Stomach (tissue), 8 donors: ENCODE measurements at regions not wholly inside any gene's neighbourhood (a gene's known extent, or its start where the extent isn't known, plus 50 kb on each side); places are given as distances from the start of the nearest gene placed in this dataset.
"Not testable (repeated sequence)": the region's sequence is repeated elsewhere in the genome, so short reads cannot be mapped to it uniquely, and the experiment has no call there.

Experiments
- DNase-seq, 2 donors: peaks; one replicate each; pipeline versions ENCODE4 v3.0.0 to v3.0.0-alpha.2; 2013 to 2019
- H3K27ac ChIP-seq, 5 donors: fragments of 200-600 bp in 4 of 5; sonication (generic) in 4 of 5; one replicate each; pipeline ENCODE4 v1.5.1; 2013 to 2019; ENCODE audit warnings: mild to moderate bottlenecking in 1 of 5, moderate library complexity in 1 of 5
- H3K27me3 ChIP-seq, 3 donors: fragments of 200-600 bp; sonication (generic); one replicate each; pipeline ENCODE4 v1.5.1; 2017 to 2019; ENCODE audit warnings: mixed run types in 1 of 3
- H3K36me3 ChIP-seq, 4 donors: fragments of 200-600 bp; sonication (generic); 1 replicate in 3 of 4; 2 replicates in 1 of 4; pipeline ENCODE4 v1.5.1; 2016 to 2019
- H3K4me1 ChIP-seq, 4 donors: fragments of 200-600 bp; sonication (generic); one replicate each; pipeline ENCODE4 v1.5.1; 2016 to 2019
- H3K4me3 ChIP-seq, 4 donors: fragments of 200-600 bp; sonication (generic) in 3 of 4; one replicate each; pipeline ENCODE4 v1.5.1; 2016 to 2019; ENCODE audit warnings: mild to moderate bottlenecking in 1 of 4
- H3K9me3 ChIP-seq, 4 donors: fragments of 200-600 bp; sonication (generic); one replicate each; pipeline ENCODE4 v1.5.1; 2016 to 2019
- EP300 ChIP-seq: sonication (generic); formaldehyde crosslinking; IDR thresholded peaks from one replicate; pipeline ENCODE4 v1.6.1; 2017; ENCODE audit warnings: antibody characterized with exemption
- POLR2A ChIP-seq, 4 donors: fragments of 450-650 bp; IDR thresholded peaks; one replicate each; pipeline ENCODE4 v1.6.1; 2016; ENCODE audit warnings: antibody characterized with exemption in 4 of 4, control low read depth in 2 of 4, mild to moderate bottlenecking in 1 of 4, moderate library complexity in 1 of 4
- POLR2AphosphoS5 ChIP-seq, 3 donors: sonication (generic); formaldehyde crosslinking; IDR thresholded peaks; one replicate each; pipeline ENCODE4 v1.6.1; 2016; ENCODE audit warnings: antibody characterized with exemption in 3 of 3
- WGBS, 5 donors: extraction: QIAGEN DNeasy Blood & Tissue Kit in 3 of 5; methylation state at CpG; one replicate each; pipeline versions ENCODE4 v1.1.5 to v1.1.7; 2013 to 2018; 5-methylcytosine and 5-hydroxymethylcytosine counted together
- intact Hi-C: fragments of 100-400 bp; cut with DNase I; formaldehyde crosslinking; loops from one replicate; pipeline ENCODE4 v1.15.1; 2023; ENCODE audit warnings: low total_unique reads
- TF ChIP-seq, protein P1 (sequence below), 7 experiments: fragments of 450-650 bp in 4 of 7; fragments of 200-600 bp in 3 of 7; sonication (generic) in 3 of 7; IDR thresholded peaks; one replicate each; pipeline ENCODE4 v1.5.1; 2016 to 2019; ENCODE audit warnings: antibody characterized with exemption in 7 of 7, control low read depth in 2 of 7, mild to moderate bottlenecking in 1 of 7
- donor health status: healthy with polysubstance abuse.
- donor health status: Bipolar disorder and iron deficiency.
- donor health status: healthy.

GRCh38 chr19:28313633-28314032 lies 899.3 kb downstream of the UQCRFS1 start:
- no peak overlapping the region for H3K27ac ChIP-seq
- no peaks in the 10 kb centered on the region for H3K36me3 ChIP-seq
- TF ChIP-seq POLR2AphosphoS5 (IDR thresholded peaks at IDR 0.05) (no peak), POLR2A (IDR thresholded peaks at IDR 0.05) (no peak), EP300 (no peak)
- TF ChIP-seq, protein P1, sequence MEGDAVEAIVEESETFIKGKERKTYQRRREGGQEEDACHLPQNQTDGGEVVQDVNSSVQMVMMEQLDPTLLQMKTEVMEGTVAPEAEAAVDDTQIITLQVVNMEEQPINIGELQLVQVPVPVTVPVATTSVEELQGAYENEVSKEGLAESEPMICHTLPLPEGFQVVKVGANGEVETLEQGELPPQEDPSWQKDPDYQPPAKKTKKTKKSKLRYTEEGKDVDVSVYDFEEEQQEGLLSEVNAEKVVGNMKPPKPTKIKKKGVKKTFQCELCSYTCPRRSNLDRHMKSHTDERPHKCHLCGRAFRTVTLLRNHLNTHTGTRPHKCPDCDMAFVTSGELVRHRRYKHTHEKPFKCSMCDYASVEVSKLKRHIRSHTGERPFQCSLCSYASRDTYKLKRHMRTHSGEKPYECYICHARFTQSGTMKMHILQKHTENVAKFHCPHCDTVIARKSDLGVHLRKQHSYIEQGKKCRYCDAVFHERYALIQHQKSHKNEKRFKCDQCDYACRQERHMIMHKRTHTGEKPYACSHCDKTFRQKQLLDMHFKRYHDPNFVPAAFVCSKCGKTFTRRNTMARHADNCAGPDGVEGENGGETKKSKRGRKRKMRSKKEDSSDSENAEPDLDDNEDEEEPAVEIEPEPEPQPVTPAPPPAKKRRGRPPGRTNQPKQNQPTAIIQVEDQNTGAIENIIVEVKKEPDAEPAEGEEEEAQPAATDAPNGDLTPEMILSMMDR (IDR thresholded peaks at IDR 0.05) = no peak
- peaks cover 0 to 7% (median 0%) of the 10 kb centered on the region in 4 donors for H3K4me1 ChIP-seq
- DNase-seq = peak in 1 of 2 donors; percentile 27
- no peaks in the 10 kb centered on the region for H3K27me3 ChIP-seq
- no peaks in the 10 kb centered on the region for H3K9me3 ChIP-seq
- H3K4me3 ChIP-seq = no peak overlapping the region
- 55 to 69% (median 67%) methylated on average over 10 of the region's 10 CpGs for WGBS, 5 donors
- intact Hi-C loops = no loop called here

DNA sequence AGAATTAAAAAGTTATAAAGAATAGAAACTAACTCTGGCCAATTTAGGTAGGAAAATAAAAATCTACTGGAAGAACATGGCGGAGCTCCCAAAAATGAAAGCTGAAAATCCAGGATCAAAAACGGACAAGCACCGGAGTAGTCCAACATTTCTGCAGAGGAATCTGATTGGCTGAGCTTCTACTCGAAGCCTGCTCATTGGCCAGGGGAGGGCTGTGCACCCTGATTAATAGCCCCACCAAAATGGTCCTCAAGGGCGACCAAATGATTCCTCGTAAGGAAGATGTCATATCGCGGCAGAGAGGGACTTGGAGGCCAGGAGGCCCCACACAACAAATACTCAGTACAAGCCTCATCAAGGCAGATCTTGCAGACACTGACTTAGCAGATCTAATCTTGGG lies 900.7 kb downstream of the UQCRFS1 start:
- H3K36me3 ChIP-seq = no peaks in the 10 kb centered on the region
- DNase-seq = no peak
- WGBS, 5 donors = 66 to 93% (median 87%) methylated on average over 8 of the region's 8 CpGs
- TF ChIP-seq EP300 (no peak), POLR2AphosphoS5 (IDR thresholded peaks at IDR 0.05) (no peak), POLR2A (IDR thresholded peaks at IDR 0.05) (no peak)
- TF ChIP-seq, protein P1 (IDR thresholded peaks at IDR 0.05) = no peak
- H3K4me1 ChIP-seq = peaks cover 0 to 7% (median 0%) of the 10 kb centered on the region in 4 donors
- intact Hi-C loops = no loop called here
- no peak overlapping the region for H3K4me3 ChIP-seq
- H3K9me3 ChIP-seq = no peaks in the 10 kb centered on the region
- no peaks in the 10 kb centered on the region for H3K27me3 ChIP-seq
- H3K27ac ChIP-seq = no peak overlapping the region

DNA sequence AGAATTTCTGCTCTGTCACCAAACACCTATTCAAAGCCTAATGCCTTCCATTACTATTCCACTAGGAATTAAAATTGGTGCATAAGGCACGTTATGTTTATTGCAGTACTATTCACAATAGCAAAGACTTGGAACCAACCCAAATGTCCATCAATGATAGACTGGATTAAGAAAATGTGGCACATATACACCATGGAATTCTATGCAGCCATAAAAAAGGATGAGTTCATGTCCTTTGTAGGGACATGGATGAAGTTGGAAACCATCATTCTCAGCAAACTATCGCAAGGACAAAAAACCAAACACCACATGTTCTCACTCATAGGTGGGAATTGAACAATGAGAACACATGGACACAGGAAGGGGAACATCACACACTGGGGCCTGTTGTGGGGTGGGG lies 902.1 kb downstream of the UQCRFS1 start:
- H3K4me1 ChIP-seq, H3K36me3 ChIP-seq, H3K27ac ChIP-seq, H3K27me3 ChIP-seq, intact Hi-C loops, H3K4me3 ChIP-seq, H3K9me3 ChIP-seq, DNase-seq: not testable (repeated sequence)
- 78 to 94% (median 91%) methylated on average over 1 to 2 of the region's 2 CpGs for WGBS, 5 donors

GRCh38 chr19:28309070-28309469 lies 903.9 kb downstream of the UQCRFS1 start:
- no peak overlapping the region for H3K4me3 ChIP-seq
- H3K4me1 ChIP-seq = no peaks in the 10 kb centered on the region
- no peaks in the 10 kb centered on the region for H3K27me3 ChIP-seq
- H3K27ac ChIP-seq = no peak overlapping the region
- no peaks in the 10 kb centered on the region for H3K9me3 ChIP-seq
- H3K36me3 ChIP-seq = no peaks in the 10 kb centered on the region
- intact Hi-C loops = no loop called here
- TF ChIP-seq POLR2A (IDR thresholded peaks at IDR 0.05) (no peak), POLR2AphosphoS5 (IDR thresholded peaks at IDR 0.05) (no peak), EP300 (no peak)
- TF ChIP-seq, protein P1 (IDR thresholded peaks at IDR 0.05) = no peak
- 59 to 70% (median 62%) methylated on average over 5 of the region's 5 CpGs for WGBS, 5 donors
- DNase-seq = no peak

DNA sequence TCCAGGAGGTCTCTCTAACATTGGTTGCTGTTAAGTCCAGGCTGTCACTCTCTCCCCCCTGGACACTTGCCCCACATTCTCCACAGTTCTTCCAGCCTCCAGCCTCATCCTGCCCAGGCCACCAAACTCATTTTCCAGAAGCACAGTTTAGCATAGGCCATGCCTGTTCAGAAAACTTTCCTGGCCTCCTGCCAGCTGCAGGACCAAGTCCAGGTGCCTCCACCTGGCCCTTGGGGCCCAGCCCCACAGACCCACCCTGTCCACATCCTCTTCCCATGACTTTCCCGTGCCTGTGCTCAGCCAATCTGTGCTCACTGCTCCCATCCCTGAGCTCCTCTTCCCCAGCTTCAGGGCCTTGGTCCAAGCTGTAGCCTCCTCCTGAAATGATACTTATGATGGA lies 905.0 kb downstream of the UQCRFS1 start:
- Histone ChIP-seq H3K27ac (no peak overlapping the region), H3K36me3 (no peaks in the 10 kb centered on the region), H3K4me1 (no peaks in the 10 kb centered on the region), H3K27me3 (no peaks in the 10 kb centered on the region), H3K4me3 (no peak overlapping the region), H3K9me3 (no peaks in the 10 kb centered on the region)
- intact Hi-C loops = no loop called here
- 3 to 42% (median 23%) methylated on average over 1 of the region's 1 CpG for WGBS, 5 donors
- DNase-seq = no peak
- TF ChIP-seq, protein P1 (IDR thresholded peaks at IDR 0.05) = no peak
- no peak for TF ChIP-seq POLR2AphosphoS5 (IDR thresholded peaks at IDR 0.05)
- no peak for TF ChIP-seq EP300
- no peak for TF ChIP-seq POLR2A (IDR thresholded peaks at IDR 0.05)
